ENCODE measurements at regions not wholly inside any gene's neighbourhood (a gene's known extent, or its start where the extent isn't known, plus 50 kb on each side); places are given as distances from the start of the nearest gene placed in this dataset.

DNA sequence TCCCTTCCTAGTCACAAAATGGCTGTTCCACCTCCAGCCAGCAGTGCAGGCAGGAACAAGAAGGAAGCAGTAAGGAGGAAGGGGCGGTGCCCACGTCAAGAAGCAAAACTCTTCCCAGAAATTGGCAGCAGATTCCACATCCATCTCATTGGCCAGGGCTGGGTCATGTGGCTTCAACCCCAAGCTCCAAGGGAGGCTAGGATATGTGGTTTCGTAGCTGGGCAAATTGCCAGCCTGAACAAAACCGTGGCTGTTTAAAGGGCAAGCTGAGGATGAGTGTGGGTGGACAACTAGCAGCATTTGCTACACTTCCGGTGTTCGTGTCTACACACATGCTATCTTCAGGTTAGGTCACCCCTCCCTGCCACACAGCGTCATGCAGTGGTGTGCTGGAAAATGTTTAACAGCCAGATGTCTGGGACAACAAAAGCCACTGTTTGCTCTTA is 92.1 kb upstream of the MAP1B start:
- no peak for DNase-seq (ENCODE audit: insufficient read length, low spot score)
- TF ChIP-seq, protein P1, sequence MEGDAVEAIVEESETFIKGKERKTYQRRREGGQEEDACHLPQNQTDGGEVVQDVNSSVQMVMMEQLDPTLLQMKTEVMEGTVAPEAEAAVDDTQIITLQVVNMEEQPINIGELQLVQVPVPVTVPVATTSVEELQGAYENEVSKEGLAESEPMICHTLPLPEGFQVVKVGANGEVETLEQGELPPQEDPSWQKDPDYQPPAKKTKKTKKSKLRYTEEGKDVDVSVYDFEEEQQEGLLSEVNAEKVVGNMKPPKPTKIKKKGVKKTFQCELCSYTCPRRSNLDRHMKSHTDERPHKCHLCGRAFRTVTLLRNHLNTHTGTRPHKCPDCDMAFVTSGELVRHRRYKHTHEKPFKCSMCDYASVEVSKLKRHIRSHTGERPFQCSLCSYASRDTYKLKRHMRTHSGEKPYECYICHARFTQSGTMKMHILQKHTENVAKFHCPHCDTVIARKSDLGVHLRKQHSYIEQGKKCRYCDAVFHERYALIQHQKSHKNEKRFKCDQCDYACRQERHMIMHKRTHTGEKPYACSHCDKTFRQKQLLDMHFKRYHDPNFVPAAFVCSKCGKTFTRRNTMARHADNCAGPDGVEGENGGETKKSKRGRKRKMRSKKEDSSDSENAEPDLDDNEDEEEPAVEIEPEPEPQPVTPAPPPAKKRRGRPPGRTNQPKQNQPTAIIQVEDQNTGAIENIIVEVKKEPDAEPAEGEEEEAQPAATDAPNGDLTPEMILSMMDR (IDR thresholded peaks at IDR 0.05; ENCODE audit: insufficient read depth, missing control alignments) = no peak
- no peak for FAIRE-seq

DNA sequence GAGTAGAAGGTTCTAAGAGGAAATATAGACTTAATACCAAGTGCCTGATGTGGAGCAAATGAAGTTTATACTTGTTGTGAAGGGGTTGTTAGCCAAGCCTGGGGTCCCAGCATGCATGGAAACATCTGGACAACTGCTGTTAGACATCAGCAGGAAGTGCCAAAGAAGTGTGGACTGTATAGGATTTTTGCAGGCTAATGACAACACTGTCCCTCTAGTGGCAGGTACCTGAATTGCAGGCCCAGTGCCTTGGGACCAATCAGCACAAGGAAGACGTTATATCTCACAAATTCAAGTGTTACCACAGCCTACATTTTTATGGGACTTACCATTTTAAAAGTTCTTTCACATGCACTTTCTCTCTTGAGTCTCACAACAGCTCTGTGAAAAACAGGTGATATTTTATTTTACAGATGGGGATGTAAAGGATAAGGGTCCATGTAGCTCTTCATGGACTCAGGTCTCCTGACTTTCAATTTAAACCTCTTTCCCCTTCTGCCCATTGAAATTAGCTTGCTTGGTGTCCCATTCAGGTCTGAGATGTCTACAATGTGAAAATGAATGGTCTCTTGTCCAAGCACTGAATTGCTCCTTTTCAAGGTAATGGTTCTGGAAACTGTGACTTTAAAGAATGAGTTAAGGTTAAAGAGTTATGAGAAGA is 89.0 kb upstream of the MAP1B start:
- TF ChIP-seq, protein P1 (IDR thresholded peaks at IDR 0.05; ENCODE audit: insufficient read depth, missing control alignments) = peak; percentile 71
- DNase-seq (ENCODE audit: insufficient read length, low spot score) = no peak
- FAIRE-seq = no peak

DNA sequence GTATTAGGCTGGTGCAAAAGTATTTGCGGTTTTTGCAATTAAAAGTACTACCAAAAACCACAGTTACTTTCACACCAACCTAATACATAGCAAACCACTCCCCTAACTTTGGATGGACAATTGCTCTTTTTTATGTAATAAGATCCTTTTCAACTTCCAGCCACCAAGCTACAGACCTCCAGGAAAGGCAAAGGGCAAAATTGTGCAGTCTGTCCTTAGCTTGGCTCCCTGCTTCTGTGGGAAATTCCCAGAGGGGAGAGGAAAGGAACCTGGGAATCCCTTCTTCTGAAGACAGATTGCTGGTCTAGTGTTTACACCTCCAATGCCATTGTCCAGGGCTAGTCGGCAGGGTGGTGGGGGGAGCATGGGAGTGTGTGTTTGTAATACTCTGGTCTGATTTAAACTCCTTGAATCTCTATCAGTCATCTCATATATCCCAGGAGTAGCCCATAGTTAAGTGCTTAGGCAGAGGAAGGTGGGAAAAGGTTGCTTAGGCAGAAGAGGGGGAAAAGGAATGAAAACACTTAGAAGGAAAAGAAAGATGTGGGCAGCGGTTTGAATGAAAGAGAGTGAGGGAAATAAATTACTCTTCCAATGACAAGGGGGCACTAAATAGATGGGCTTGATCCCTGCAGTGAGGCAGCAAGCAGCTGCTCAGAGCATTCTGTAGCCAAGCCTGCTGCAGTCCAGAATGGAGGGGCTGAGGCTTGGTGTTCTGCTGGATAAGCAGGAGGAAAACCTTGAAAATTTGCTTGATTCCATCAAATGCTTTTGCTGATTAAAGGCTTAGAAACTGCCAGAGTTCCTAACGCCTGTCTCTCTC is 86.9 kb upstream of the MAP1B start:
- TF ChIP-seq, protein P1 (IDR thresholded peaks at IDR 0.05; ENCODE audit: insufficient read depth, missing control alignments) = no peak
- FAIRE-seq (no peak), DNase-seq (ENCODE audit: insufficient read length, low spot score) (no peak)

DNA sequence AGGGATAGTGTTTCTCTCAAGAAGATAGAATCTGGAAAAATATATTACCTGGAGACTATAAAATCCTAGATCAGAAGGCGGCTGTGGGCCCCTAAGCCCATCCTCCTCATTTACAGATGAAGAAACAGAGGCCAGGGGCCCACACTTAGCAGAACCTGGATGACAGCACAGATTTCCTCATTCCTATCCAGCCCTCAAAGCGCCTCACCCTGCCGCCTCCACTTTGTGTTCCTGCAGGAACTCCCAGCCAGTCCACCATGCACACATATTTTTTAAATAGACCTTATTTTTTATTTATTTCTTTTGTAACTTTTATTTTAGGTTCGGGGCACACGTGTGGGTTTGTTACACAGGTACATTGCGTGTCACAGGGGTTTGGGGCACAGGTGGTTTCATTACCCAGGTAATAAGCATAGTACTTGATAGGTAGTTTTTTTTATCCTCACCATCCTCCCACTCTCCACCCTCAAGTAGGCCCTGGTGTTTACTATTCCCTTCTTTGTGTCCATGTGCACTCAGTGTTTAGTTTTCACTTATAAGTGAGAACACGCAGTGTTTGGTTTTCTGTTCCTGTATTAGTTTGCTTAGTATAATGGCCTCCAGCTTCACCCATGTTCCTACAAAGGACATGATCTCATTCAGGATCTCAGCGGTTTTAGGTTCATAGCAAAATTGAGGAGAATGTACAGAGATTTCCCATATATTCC is 85.5 kb upstream of the MAP1B start:
- DNase-seq (ENCODE audit: insufficient read length, low spot score) (no peak), FAIRE-seq (no peak)
- TF ChIP-seq, protein P1 (IDR thresholded peaks at IDR 0.05; ENCODE audit: insufficient read depth, missing control alignments) = no peak

DNA sequence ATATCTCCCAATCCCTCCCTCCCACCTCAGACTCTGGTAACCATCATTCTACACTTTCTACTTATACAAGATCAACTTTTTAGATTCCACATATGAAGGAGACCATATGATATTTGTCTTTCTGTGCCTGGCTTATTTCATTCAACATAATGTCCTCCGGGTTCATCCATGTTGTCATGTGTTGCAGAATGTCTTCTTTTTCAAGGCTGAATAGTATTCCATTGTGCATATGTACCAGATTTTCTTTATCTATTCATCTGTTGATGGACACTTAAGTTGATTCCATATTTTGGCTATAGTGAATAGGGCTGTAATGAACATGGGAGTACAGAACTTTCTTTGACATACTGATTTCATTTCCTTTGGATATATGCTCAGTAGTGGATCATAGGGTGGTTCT is 78.9 kb upstream of the MAP1B start:
- TF ChIP-seq, protein P1 (IDR thresholded peaks at IDR 0.05; ENCODE audit: insufficient read depth, missing control alignments) = no peak
- FAIRE-seq (no peak), DNase-seq (ENCODE audit: insufficient read length, low spot score) (no peak)

DNA sequence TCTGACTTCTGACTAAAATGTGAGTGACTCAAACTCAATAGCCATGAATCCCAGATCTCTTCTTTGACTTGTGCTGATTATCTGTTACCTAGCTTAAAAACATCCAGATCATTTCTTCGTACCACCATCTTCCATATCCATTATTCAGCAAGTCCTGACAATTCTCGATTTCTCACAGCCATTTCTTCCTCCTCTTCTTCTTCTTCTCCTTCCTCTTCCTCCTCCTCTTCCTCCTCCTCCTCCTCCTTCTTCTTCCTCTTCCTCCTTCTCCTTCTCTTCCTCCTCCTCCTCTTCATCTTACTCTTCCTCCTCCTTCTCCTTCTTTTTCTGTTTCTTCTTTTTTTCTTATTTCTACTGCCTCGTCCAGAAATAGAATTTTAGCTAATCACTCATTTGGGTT is 77.0 kb upstream of the MAP1B start:
- DNase-seq (ENCODE audit: insufficient read length, low spot score) = no peak
- FAIRE-seq = no peak
- TF ChIP-seq, protein P1 (IDR thresholded peaks at IDR 0.05; ENCODE audit: insufficient read depth, missing control alignments) = no peak
